Stimulated activated CD4-positive, alpha-beta T cell treated with anti-CD3 and anti-CD28 coated beads, Interleukin-15, amount 100 ng/mL, for 48 hours (primary cell): ENCODE measurements at regions not wholly inside any gene's neighbourhood (a gene's known extent, or its start where the extent isn't known, plus 50 kb on each side); places are given as distances from the start of the nearest gene placed in this dataset.

Experiments
- DNase-seq, 2 donors: peaks; one replicate each; pipeline ENCODE4 v3.0.0-alpha.2; 2020; ENCODE audit warnings: low read depth in 2 of 2

GRCh38 chrX:107560980-107561379, 67.3 kb upstream of the PRPS1 start:
- no peak for DNase-seq

- DNase-seq = no peak
Observed at GRCh38 chrX:107561468-107562215, 66.7 kb upstream of the PRPS1 start.

GRCh38 chrX:107562482-107562881, 65.8 kb upstream of the PRPS1 start:
- DNase-seq = no peak

GRCh38 chrX:107563824-107564223, 64.5 kb upstream of the PRPS1 start:
- no peak for DNase-seq

GRCh38 chrX:107565015-107565414, 63.3 kb upstream of the PRPS1 start:
- DNase-seq = no peak

- DNase-seq = no peak
Observed at GRCh38 chrX:107565931-107566603, 62.2 kb upstream of the PRPS1 start.

GRCh38 chrX:107566604-107567262, 61.6 kb upstream of the PRPS1 start:
- DNase-seq = no peak

- no peak for DNase-seq
Observed at GRCh38 chrX:107567370-107567769, 60.9 kb upstream of the PRPS1 start.

GRCh38 chrX:107571296-107571998, 56.9 kb upstream of the PRPS1 start:
- DNase-seq = no peak

GRCh38 chrX:107573016-107573415, 55.3 kb upstream of the PRPS1 start:
- no peak for DNase-seq

GRCh38 chrX:107574054-107574683, 54.1 kb upstream of the PRPS1 start:
- no peak for DNase-seq

GRCh38 chrX:107574711-107575110, 53.6 kb upstream of the PRPS1 start:
- DNase-seq = no peak

GRCh38 chrX:107576392-107576791, 51.9 kb upstream of the PRPS1 start:
- no peak for DNase-seq

- peak in 1 of 2 donors; percentile 9 for DNase-seq
Observed at GRCh38 chrX:107576841-107577240, 51.5 kb upstream of the PRPS1 start.

GRCh38 chrX:107577933-107578332, 50.4 kb upstream of the PRPS1 start:
- DNase-seq = no peak
